Neural progenitor cell (in vitro differentiated cells): ENCODE measurements at regions not wholly inside any gene's neighbourhood (a gene's known extent, or its start where the extent isn't known, plus 50 kb on each side); places are given as distances from the start of the nearest gene placed in this dataset.

ENCODE experiments used
- DNase-seq: peaks from one replicate; pipeline ENCODE4 v3.0.0-alpha.2; 2016; ENCODE audit warnings: low spot score
- H2AFZ ChIP-seq: fragments of 200-600 bp; sonication (generic); replicated peaks from 2 replicates; pipeline ENCODE4 v1.6.1; 2016; ENCODE audit warnings: antibody characterized with exemption
- H3F3A ChIP-seq: fragments of 200-600 bp; sonication (generic); 2 replicates; pipeline ENCODE4 v1.6.1; 2016; ENCODE audit warnings: antibody characterized with exemption, low read depth
- H3K27ac ChIP-seq: fragments of 200-600 bp; sonication (generic); 2 replicates; pipeline ENCODE4 v1.5.1; 2016; ENCODE audit warnings: mild to moderate bottlenecking
- H3K27me3 ChIP-seq: fragments of 200-600 bp; sonication (generic); 2 replicates; pipeline ENCODE4 v1.6.1; 2016; ENCODE audit warnings: mild to moderate bottlenecking, moderate library complexity
- H3K36me3 ChIP-seq: fragments of 200-600 bp; sonication (generic); 2 replicates; pipeline ENCODE4 v1.5.1; 2016
- H3K4me1 ChIP-seq: fragments of 200-600 bp; sonication (generic); 2 replicates; pipeline ENCODE4 v1.6.1; 2016; ENCODE audit warnings: mixed run types
- H3K4me2 ChIP-seq: fragments of 200-600 bp; sonication (generic); 2 replicates; pipeline ENCODE4 v1.6.1; 2016
- H3K4me3 ChIP-seq: fragments of 200-600 bp; sonication (generic); 2 replicates; pipeline ENCODE4 v1.5.1; 2016
- H3K79me2 ChIP-seq: fragments of 200-600 bp; sonication (generic); 2 replicates; pipeline ENCODE4 v1.6.1; 2016; ENCODE audit warnings: low read depth
- H3K9ac ChIP-seq: fragments of 200-600 bp; sonication (generic); 2 replicates; pipeline ENCODE4 v1.6.1; 2016
- H3K9me3 ChIP-seq: fragments of 200-600 bp; sonication (generic); 2 replicates; pipeline ENCODE4 v1.5.1; 2016; ENCODE audit warnings: low read depth
- H4K20me1 ChIP-seq: fragments of 200-600 bp; sonication (generic); 2 replicates; pipeline ENCODE4 v1.6.1; 2016; ENCODE audit warnings: low read depth
- H3K27ac Mint-ChIP-seq: 3 replicates; pipeline ENCODE4 v1.8.0; 2021; ENCODE audit warnings: mixed read lengths
- H3K27me3 Mint-ChIP-seq: 2 replicates; pipeline ENCODE4 v1.8.0; 2022; ENCODE audit warnings: low read depth, mild to moderate bottlenecking, inconsistent platforms, moderate library complexity, mixed read lengths; ENCODE audit not compliant: insufficient read depth
- H3K36me3 Mint-ChIP-seq: 3 replicates; pipeline ENCODE4 v1.8.0; 2021; ENCODE audit warnings: mixed read lengths
- H3K4me1 Mint-ChIP-seq: 3 replicates; pipeline ENCODE4 v1.8.0; 2021; ENCODE audit warnings: mixed read lengths
- H3K4me3 Mint-ChIP-seq: 3 replicates; pipeline ENCODE4 v1.8.0; 2021; ENCODE audit warnings: mild to moderate bottlenecking, moderate library complexity, mixed read lengths
- H3K9me3 Mint-ChIP-seq: 3 replicates; pipeline ENCODE4 v1.8.0; 2020; ENCODE audit warnings: mixed read lengths
- CTCF ChIP-seq: fragments of 200-600 bp; sonication (generic); IDR thresholded peaks from 2 replicates; pipeline ENCODE4 v1.5.1; 2017; ENCODE audit warnings: antibody characterized with exemption, mild to moderate bottlenecking
- EZH2 ChIP-seq: fragments of 200-600 bp; sonication (generic); IDR thresholded peaks from 2 replicates; pipeline ENCODE4 v1.6.1; 2017; ENCODE audit warnings: antibody characterized with exemption, mild to moderate bottlenecking, moderate library complexity
- EZH2phosphoT487 ChIP-seq: fragments of 200-600 bp; sonication (generic); IDR thresholded peaks from 2 replicates; pipeline ENCODE4 v1.6.1; 2017; ENCODE audit warnings: antibody characterized with exemption

GRCh38 chr4:64889906-64890610 is 480.8 kb upstream of the TECRL start:
- no peak overlapping the region for H3K4me2 ChIP-seq
- peaks cover 4% of the 10 kb centered on the region for H3K4me1 Mint-ChIP-seq
- H3K27me3 ChIP-seq: no peaks in the 10 kb centered on the region

GRCh38 chr4:64883087-64883807 is 474.0 kb upstream of the TECRL start:
- Mint-ChIP-seq H3K27me3 (peaks cover 3% of the 10 kb centered on the region), H3K9me3 (peaks cover 3% of the 10 kb centered on the region), H3K4me1 (peaks cover 12% of the 10 kb centered on the region), H3K27ac (no peak overlapping the region), H3K4me3 (no peak overlapping the region), H3K36me3 (no peaks in the 10 kb centered on the region)
- Histone ChIP-seq H3K4me1 (peaks cover 8% of the 10 kb centered on the region), H3K4me2 (no peak overlapping the region), H3K27ac (no peak overlapping the region), H3K36me3 (no peaks in the 10 kb centered on the region), H3K4me3 (no peak overlapping the region), H3F3A (no peaks in the 10 kb centered on the region), H4K20me1 (no peaks in the 10 kb centered on the region), H3K9ac (no peak overlapping the region), H2AFZ (no peak overlapping the region), H3K27me3 (no peaks in the 10 kb centered on the region), H3K9me3 (no peaks in the 10 kb centered on the region), H3K79me2 (no peaks in the 10 kb centered on the region)
- TF ChIP-seq EZH2: no peak
- no peak for TF ChIP-seq EZH2phosphoT487
- no peak for TF ChIP-seq CTCF
- DNase-seq: no peak

More at GRCh38 chr4:64889906-64890610, 480.8 kb upstream of the TECRL start:
- Histone ChIP-seq H3K4me1 (peaks cover 11% of the 10 kb centered on the region), H3K4me3 (no peak overlapping the region), H4K20me1 (no peaks in the 10 kb centered on the region), H3K79me2 (no peaks in the 10 kb centered on the region), H3K9ac (no peak overlapping the region), H3K36me3 (no peaks in the 10 kb centered on the region), H3F3A (no peaks in the 10 kb centered on the region), H3K27ac (no peak overlapping the region), H2AFZ (peak overlapping the region; percentile 50), H3K9me3 (no peaks in the 10 kb centered on the region)
- Mint-ChIP-seq H3K27ac (no peak overlapping the region), H3K27me3 (no peaks in the 10 kb centered on the region), H3K9me3 (peaks cover 7% of the 10 kb centered on the region), H3K36me3 (no peaks in the 10 kb centered on the region), H3K4me3 (no peak overlapping the region)
- no peak for DNase-seq
- TF ChIP-seq CTCF: no peak
- no peak for TF ChIP-seq EZH2
- TF ChIP-seq EZH2phosphoT487: no peak

- Mint-ChIP-seq H3K9me3 (peaks cover 3% of the 10 kb centered on the region), H3K27me3 (peaks cover 3% of the 10 kb centered on the region), H3K4me1 (peaks cover 10% of the 10 kb centered on the region), H3K4me3 (no peak overlapping the region), H3K36me3 (no peaks in the 10 kb centered on the region), H3K27ac (no peak overlapping the region)
- no peaks in the 10 kb centered on the region for H4K20me1 ChIP-seq
- H3K79me2 ChIP-seq: no peaks in the 10 kb centered on the region
- no peaks in the 10 kb centered on the region for H3K27me3 ChIP-seq
- no peak overlapping the region for H2AFZ ChIP-seq
- no peak overlapping the region for H3K9ac ChIP-seq
- no peak overlapping the region for H3K4me3 ChIP-seq
- H3K27ac ChIP-seq: no peak overlapping the region
- DNase-seq: no peak
- no peaks in the 10 kb centered on the region for H3K9me3 ChIP-seq
- peaks cover 8% of the 10 kb centered on the region for H3K4me1 ChIP-seq
- H3K36me3 ChIP-seq: no peaks in the 10 kb centered on the region
- TF ChIP-seq EZH2 (no peak), CTCF (no peak), EZH2phosphoT487 (no peak)
- H3F3A ChIP-seq: no peaks in the 10 kb centered on the region
- no peak overlapping the region for H3K4me2 ChIP-seq
These were observed 473.2 kb upstream of the TECRL start for GRCh38 chr4:64882311-64883086.
